Bronchial epithelial cell (primary cell): ENCODE measurements at regions not wholly inside any gene's neighbourhood (a gene's known extent, or its start where the extent isn't known, plus 50 kb on each side); places are given as distances from the start of the nearest gene placed in this dataset.

ENCODE experiments used
- DNase-seq: peaks from one replicate; pipeline ENCODE4 v3.0.0-alpha.2; 2010; ENCODE audit warnings: low read depth
- FAIRE-seq: peaks from 2 replicates; lab custom pipeline; 2011; peaks lifted over from hg19 to GRCh38; lab: Jason Lieb, UNC
- H3K27me3 ChIP-seq: 2 replicates; pipeline ENCODE4 v1.5.1; 2011; ENCODE audit warnings: low read length; ENCODE audit not compliant: control insufficient read depth, insufficient read depth
- H3K36me3 ChIP-seq: 2 replicates; pipeline ENCODE4 v1.5.1; 2011; ENCODE audit warnings: low read length; ENCODE audit not compliant: control insufficient read depth, insufficient read depth
- H3K4me3 ChIP-seq: 2 replicates; pipeline ENCODE4 v1.5.1; 2011; ENCODE audit warnings: mild to moderate bottlenecking, low read depth, low read length, control low read depth
- CTCF ChIP-seq: IDR thresholded peaks from 2 replicates; pipeline ENCODE4 v1.5.1; 2011; ENCODE audit warnings: mild to moderate bottlenecking, moderate library complexity, low read length, control low read depth, inconsistent platforms; ENCODE audit not compliant: insufficient read depth, severe bottlenecking

- TF ChIP-seq CTCF, result no peak
- FAIRE-seq (peak; percentile 100), DNase-seq (peak; percentile 100)
- Histone ChIP-seq H3K27me3 (no peaks in the 10 kb centered on the region), H3K4me3 (no peak overlapping the region), H3K36me3 (no peaks in the 10 kb centered on the region)
Observed at GRCh38 chr2:207238831-207239701, 73.3 kb upstream of the KLF7 start.

- no peak for TF ChIP-seq CTCF
- H3K4me3 ChIP-seq, result peak overlapping the region; percentile 26
- FAIRE-seq (peak; percentile 95), DNase-seq (peak; percentile 97)
- H3K36me3 ChIP-seq, result no peaks in the 10 kb centered on the region
- H3K27me3 ChIP-seq, result no peaks in the 10 kb centered on the region
Observed at GRCh38 chr2:207239754-207240494, 74.2 kb upstream of the KLF7 start.

GRCh38 chr2:207240649-207241048, 74.9 kb upstream of the KLF7 start:
- Histone ChIP-seq H3K27me3 (no peaks in the 10 kb centered on the region), H3K4me3 (peak overlapping the region; percentile 11), H3K36me3 (peaks cover 2% of the 10 kb centered on the region)
- TF ChIP-seq CTCF, result no peak
- DNase-seq (no peak), FAIRE-seq (no peak)

GRCh38 chr2:207241198-207241597, 75.5 kb upstream of the KLF7 start:
- peak; percentile 32 for FAIRE-seq
- peak; percentile 72 for DNase-seq

GRCh38 chr2:207243601-207244000, 77.9 kb upstream of the KLF7 start:
- no peak for TF ChIP-seq CTCF
- no peak overlapping the region for H3K4me3 ChIP-seq
- FAIRE-seq (no peak), DNase-seq (no peak)
- H3K27me3 ChIP-seq, result no peaks in the 10 kb centered on the region
- H3K36me3 ChIP-seq, result peaks cover 2% of the 10 kb centered on the region

More at GRCh38 chr2:207241198-207241597, 75.5 kb upstream of the KLF7 start:
- H3K36me3 ChIP-seq, result peaks cover 2% of the 10 kb centered on the region
- no peaks in the 10 kb centered on the region for H3K27me3 ChIP-seq
- H3K4me3 ChIP-seq, result no peak overlapping the region
- no peak for TF ChIP-seq CTCF
